Lower lobe of right lung (tissue), 2 donors: ENCODE measurements at regions not wholly inside any gene's neighbourhood (a gene's known extent, or its start where the extent isn't known, plus 50 kb on each side); places are given as distances from the start of the nearest gene placed in this dataset.

ENCODE experiments used
- ATAC-seq, 2 donors: fragments of 200-7000 bp; cut with Tn5 transposase; one replicate each; pipeline ENCODE4 v1.9.1; 2020 to 2022; ENCODE audit warnings: mild to moderate bottlenecking in 2 of 2, moderate library complexity in 2 of 2
- DNase-seq: peaks from one replicate; pipeline ENCODE4 v3.0.0-alpha.2; 2020
- H3K27ac ChIP-seq: fragments of 200-600 bp; one replicate; pipeline ENCODE4 v1.8.0; 2022
- H3K27me3 ChIP-seq: fragments of 200-600 bp; one replicate; pipeline ENCODE4 v1.8.0; 2022; ENCODE audit warnings: low read depth
- H3K36me3 ChIP-seq: fragments of 200-600 bp; one replicate; pipeline ENCODE4 v1.8.0; 2022; ENCODE audit warnings: mild to moderate bottlenecking
- H3K4me1 ChIP-seq: fragments of 200-600 bp; one replicate; pipeline ENCODE4 v1.8.0; 2022
- H3K4me3 ChIP-seq: fragments of 200-600 bp; one replicate; pipeline ENCODE4 v1.8.0; 2022; ENCODE audit warnings: mild to moderate bottlenecking
- H3K9me3 ChIP-seq: fragments of 200-600 bp; one replicate; pipeline ENCODE4 v1.8.0; 2022
- intact Hi-C: fragments of 100-400 bp; cut with DNase I; formaldehyde crosslinking; loops from one replicate; pipeline ENCODE4 v1.11.0; 2022
- TF ChIP-seq, protein P1 (sequence below): fragments of 200-600 bp; IDR thresholded peaks from one replicate; pipeline ENCODE4 v1.8.0; 2022; ENCODE audit warnings: antibody characterized with exemption, mild to moderate bottlenecking
- donor health status: DM: no; HTN: yes; CAD: no; lungs with severe emphysema.

DNA sequence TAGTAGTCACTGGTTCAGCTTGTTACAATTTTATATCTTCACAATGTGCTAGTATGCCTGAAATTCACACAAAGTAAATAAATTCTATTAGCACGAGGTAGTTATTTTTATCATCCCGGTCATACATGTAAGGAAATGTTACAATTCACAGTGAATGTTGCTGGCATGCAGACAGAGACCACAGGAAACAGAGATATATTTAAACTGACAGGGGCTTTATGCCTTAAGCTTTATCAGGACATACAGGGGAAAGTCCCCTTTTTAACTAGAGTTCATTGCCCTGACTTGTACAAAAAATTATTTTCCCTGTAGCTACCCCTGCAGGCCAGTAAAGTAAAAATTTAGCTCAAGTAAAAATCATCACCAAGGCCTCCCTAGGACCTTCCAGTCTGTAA is 712.0 kb upstream of the NRSN1 start:
- DNase-seq (no peak), ATAC-seq (no peak)
- Histone ChIP-seq H3K36me3 (no peaks in the 10 kb centered on the region), H3K4me3 (no peak overlapping the region), H3K4me1 (no peaks in the 10 kb centered on the region), H3K27me3 (no peaks in the 10 kb centered on the region), H3K27ac (no peak overlapping the region), H3K9me3 (no peaks in the 10 kb centered on the region)
- TF ChIP-seq, protein P1, sequence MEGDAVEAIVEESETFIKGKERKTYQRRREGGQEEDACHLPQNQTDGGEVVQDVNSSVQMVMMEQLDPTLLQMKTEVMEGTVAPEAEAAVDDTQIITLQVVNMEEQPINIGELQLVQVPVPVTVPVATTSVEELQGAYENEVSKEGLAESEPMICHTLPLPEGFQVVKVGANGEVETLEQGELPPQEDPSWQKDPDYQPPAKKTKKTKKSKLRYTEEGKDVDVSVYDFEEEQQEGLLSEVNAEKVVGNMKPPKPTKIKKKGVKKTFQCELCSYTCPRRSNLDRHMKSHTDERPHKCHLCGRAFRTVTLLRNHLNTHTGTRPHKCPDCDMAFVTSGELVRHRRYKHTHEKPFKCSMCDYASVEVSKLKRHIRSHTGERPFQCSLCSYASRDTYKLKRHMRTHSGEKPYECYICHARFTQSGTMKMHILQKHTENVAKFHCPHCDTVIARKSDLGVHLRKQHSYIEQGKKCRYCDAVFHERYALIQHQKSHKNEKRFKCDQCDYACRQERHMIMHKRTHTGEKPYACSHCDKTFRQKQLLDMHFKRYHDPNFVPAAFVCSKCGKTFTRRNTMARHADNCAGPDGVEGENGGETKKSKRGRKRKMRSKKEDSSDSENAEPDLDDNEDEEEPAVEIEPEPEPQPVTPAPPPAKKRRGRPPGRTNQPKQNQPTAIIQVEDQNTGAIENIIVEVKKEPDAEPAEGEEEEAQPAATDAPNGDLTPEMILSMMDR = no peak
- intact Hi-C loops = no loop called here

DNA sequence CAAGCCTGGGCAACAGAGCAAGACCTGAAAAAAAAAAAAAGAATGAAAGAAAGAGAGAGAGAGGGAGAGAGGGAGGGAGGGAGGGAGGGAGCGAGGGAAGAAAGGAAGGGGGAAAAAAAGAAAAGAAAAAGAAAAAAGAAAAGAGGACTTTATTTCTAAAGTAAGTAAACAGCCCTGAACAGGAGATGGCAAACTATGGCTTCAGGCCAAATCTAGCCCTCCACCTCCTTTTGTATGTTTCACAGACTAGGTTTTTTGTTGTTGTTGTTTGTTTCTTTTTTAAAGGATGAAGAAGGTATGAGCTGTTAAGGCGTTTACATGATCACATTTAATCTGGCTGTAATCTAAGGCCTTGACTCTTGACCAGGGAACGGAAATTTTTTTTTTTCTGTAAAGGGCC is 711.1 kb upstream of the NRSN1 start:
- Histone ChIP-seq H3K27ac (no peak overlapping the region), H3K4me1 (no peaks in the 10 kb centered on the region), H3K9me3 (no peaks in the 10 kb centered on the region), H3K27me3 (no peaks in the 10 kb centered on the region), H3K4me3 (no peak overlapping the region), H3K36me3 (no peaks in the 10 kb centered on the region)
- TF ChIP-seq, protein P1 = no peak
- intact Hi-C loops = no loop called here
- ATAC-seq (no peak), DNase-seq (no peak)

DNA sequence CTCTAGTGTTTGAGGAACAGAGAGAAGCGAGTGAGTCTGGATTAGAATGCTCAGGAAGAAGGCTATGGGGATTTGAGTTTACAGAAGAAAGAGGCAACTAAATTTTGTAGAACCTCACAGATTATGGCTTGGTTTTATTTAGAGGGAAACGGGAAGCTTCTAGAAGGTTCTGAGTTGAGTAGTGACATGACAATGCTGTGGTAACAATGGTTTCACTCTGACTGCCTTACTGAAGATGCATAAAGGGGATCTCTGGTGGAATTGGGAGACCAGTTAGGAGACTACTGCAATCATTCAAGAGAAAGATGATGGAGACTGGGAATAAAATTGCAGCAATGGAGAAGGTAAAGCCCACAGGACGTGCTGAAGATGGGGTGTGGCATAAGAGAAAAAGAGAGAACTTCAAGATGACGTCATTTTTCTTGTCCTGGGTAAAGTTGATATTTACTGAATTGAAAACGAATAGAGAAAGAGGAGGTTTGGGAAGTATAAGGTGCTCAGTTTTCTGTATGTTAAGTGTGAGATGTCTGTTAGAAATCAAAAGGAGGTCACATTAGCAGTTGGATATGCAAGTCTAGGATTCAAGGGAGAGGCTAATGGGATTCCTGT is 710.1 kb upstream of the NRSN1 start:
- H3K9me3 ChIP-seq = no peaks in the 10 kb centered on the region
- H3K27me3 ChIP-seq = no peaks in the 10 kb centered on the region
- H3K4me1 ChIP-seq = no peaks in the 10 kb centered on the region
- H3K36me3 ChIP-seq = no peaks in the 10 kb centered on the region
- no peak overlapping the region for H3K27ac ChIP-seq
- no peak for DNase-seq
- H3K4me3 ChIP-seq = no peak overlapping the region
- TF ChIP-seq, protein P1 = no peak
- intact Hi-C loops = no loop called here
- ATAC-seq = no peak

DNA sequence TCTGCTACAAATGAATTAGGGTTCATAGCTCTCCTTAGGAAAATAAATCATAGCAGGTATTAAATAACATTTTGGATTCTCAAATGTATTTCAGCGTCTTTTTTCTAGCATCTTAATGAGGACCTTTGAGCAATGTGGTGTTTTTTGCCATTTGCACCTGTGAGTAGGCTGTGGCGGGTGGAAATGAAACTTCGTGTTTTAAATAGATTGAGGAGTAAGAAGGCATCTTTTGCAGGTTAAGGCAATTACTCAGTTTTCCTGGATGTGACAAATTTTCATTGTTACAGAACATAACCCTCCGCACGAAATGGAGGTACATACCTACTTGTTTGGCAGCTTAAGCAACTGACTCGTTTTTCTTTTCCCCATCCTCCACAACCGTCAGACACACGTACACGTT is 708.9 kb upstream of the NRSN1 start:
- intact Hi-C loops = no loop called here
- TF ChIP-seq, protein P1 = no peak
- no peak overlapping the region for H3K4me3 ChIP-seq
- no peaks in the 10 kb centered on the region for H3K4me1 ChIP-seq
- no peaks in the 10 kb centered on the region for H3K36me3 ChIP-seq
- DNase-seq = no peak
- ATAC-seq = no peak
- H3K9me3 ChIP-seq = no peaks in the 10 kb centered on the region
- no peak overlapping the region for H3K27ac ChIP-seq
- H3K27me3 ChIP-seq = no peaks in the 10 kb centered on the region

DNA sequence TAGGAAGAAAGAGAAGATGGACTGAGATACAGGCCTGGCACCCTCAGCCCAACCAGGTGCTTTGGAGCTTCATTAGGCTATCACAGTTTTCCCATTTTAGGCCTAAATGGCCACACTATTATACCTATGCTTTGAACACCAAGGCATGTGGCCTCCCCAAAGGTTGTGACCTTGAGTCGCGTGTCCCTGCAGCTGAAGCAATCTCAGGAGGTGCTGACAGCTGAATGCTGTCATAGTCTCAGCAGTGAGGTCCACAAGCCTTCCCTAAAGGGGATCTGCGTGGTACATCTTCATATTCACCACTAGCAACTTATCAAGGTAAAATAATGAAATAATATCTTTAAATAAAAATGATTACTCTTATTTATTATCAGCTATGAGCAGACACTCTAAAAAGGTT is 707.9 kb upstream of the NRSN1 start:
- DNase-seq (no peak), ATAC-seq (no peak)
- TF ChIP-seq, protein P1 = no peak
- Histone ChIP-seq H3K27ac (no peak overlapping the region), H3K9me3 (no peaks in the 10 kb centered on the region), H3K36me3 (no peaks in the 10 kb centered on the region), H3K27me3 (no peaks in the 10 kb centered on the region), H3K4me1 (no peaks in the 10 kb centered on the region), H3K4me3 (no peak overlapping the region)
- intact Hi-C loops = no loop called here

DNA sequence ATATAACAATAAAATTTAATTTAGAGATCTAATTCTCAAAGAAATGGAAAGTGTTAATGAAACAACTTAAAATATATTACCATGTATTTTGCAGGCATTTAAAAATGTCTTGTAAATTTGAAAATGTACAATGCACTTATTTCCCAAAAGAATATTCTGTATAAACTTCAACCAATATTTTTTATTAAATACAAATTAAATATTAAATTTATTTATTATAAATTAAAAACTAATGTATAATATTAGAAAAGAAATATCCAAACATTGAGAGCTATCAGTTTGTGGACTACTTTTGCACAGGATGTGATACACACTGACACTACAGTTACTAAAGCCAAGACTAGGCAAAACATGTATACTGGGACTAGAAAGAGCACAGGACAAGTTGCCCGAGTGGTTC is 707.0 kb upstream of the NRSN1 start:
- intact Hi-C loops = no loop called here
- Histone ChIP-seq H3K4me1 (no peaks in the 10 kb centered on the region), H3K36me3 (no peaks in the 10 kb centered on the region), H3K27ac (no peak overlapping the region), H3K27me3 (no peaks in the 10 kb centered on the region), H3K9me3 (no peaks in the 10 kb centered on the region), H3K4me3 (no peak overlapping the region)
- TF ChIP-seq, protein P1 = no peak
- DNase-seq (no peak), ATAC-seq (no peak)
